B cell (primary cell): ENCODE measurements at regions not wholly inside any gene's neighbourhood (a gene's known extent, or its start where the extent isn't known, plus 50 kb on each side); places are given as distances from the start of the nearest gene placed in this dataset.
"Not testable (repeated sequence)": the region's sequence is repeated elsewhere in the genome, so short reads cannot be mapped to it uniquely, and the experiment has no call there.

Experiments
- ATAC-seq: fragments of 200-7000 bp; cut with Tn5 transposase; one replicate; pipeline ENCODE4 v1.10.0; 2021; ENCODE audit warnings: low read depth, mild to moderate bottlenecking, moderate number of reproducible peaks, moderate library complexity
- CTCF ChIA-PET: fragments of 350-600 bp; sonication (Branson Sonifier 250); formaldehyde crosslinking; loops from one replicate; lab custom pipeline; 2021; ENCODE audit warnings: antibody characterized with exemption, inconsistent platforms; lab: Charles Lee
- POLR2A ChIA-PET: fragments of 350-600 bp; sonication (Branson Sonifier 250); formaldehyde crosslinking; loops from one replicate; lab custom pipeline; 2021; ENCODE audit warnings: antibody characterized with exemption; lab: Charles Lee
- DNase-seq: peaks from one replicate; pipeline ENCODE4 v3.0.0; 2013
- H2AFZ ChIP-seq: 2 replicates; pipeline ENCODE4 v1.6.1; 2012; ENCODE audit warnings: mild to moderate bottlenecking, low read depth, low read length; ENCODE audit not compliant: insufficient read depth, poor library complexity, severe bottlenecking
- H3K27ac ChIP-seq, 2 donors: 1 replicate in 1 of 2; 2 replicates in 1 of 2; pipeline ENCODE4 v1.5.1; 2012 to 2013; ENCODE audit warnings: low read length in 2 of 2, mild to moderate bottlenecking in 2 of 2, moderate library complexity in 1 of 2
- H3K27me3 ChIP-seq, 4 experiments: fragments of 200-600 bp in 1 of 4; sonication (generic) in 1 of 4; replicated peaks in 1 of 4; 1 replicate in 2 of 4; 2 replicates in 2 of 4; pipeline versions ENCODE4 v1.6.1 to v1.7.0; 2013 to 2016; ENCODE audit warnings: low read length in 3 of 4, mild to moderate bottlenecking in 2 of 4, mixed read lengths in 1 of 4, moderate library complexity in 1 of 4; ENCODE audit not compliant: insufficient read depth in 4 of 4, control insufficient read depth in 3 of 4; ENCODE audit errors: control extremely low read depth in 1 of 4
- H3K36me3 ChIP-seq, 2 experiments: replicated peaks in 1 of 2; 1 replicate in 1 of 2; 2 replicates in 1 of 2; pipeline versions ENCODE4 v1.6.1 to v1.7.1; 2013; ENCODE audit warnings: low read length in 1 of 2; ENCODE audit not compliant: insufficient read depth in 2 of 2, control insufficient read depth in 1 of 2; ENCODE audit errors: control extremely low read depth in 1 of 2, extremely low read depth in 1 of 2
- H3K4me1 ChIP-seq, 2 donors: fragments of 200-600 bp in 1 of 2; sonication (generic) in 1 of 2; 1 replicate in 1 of 2; 2 replicates in 1 of 2; pipeline versions ENCODE4 v1.5.1 to v1.6.1; 2013 to 2017; ENCODE audit warnings: low read length in 2 of 2; ENCODE audit not compliant: control insufficient read depth in 2 of 2, insufficient read depth in 2 of 2
- H3K4me2 ChIP-seq: replicated peaks from 2 replicates; pipeline ENCODE3; 2012; ENCODE audit warnings: mild to moderate bottlenecking, low read depth, low read length; ENCODE audit not compliant: poor library complexity, severe bottlenecking
- H3K4me3 ChIP-seq, 5 experiments: fragments of 200-600 bp in 1 of 5; sonication (generic) in 1 of 5; 1 replicate in 3 of 5; 2 replicates in 2 of 5; pipeline versions ENCODE4 v1.5.1 to v1.7.0; 2011 to 2016; ENCODE audit warnings: low read length in 4 of 5, mild to moderate bottlenecking in 4 of 5, low read depth in 2 of 5, control low read depth in 1 of 5, moderate library complexity in 1 of 5; ENCODE audit not compliant: insufficient read depth in 1 of 5; ENCODE audit errors: control extremely low read depth in 1 of 5, extremely low read depth in 1 of 5
- H3K79me2 ChIP-seq: fragments of 200-600 bp; sonication (generic); one replicate; pipeline ENCODE4 v1.6.0; 2016; ENCODE audit warnings: low read length; ENCODE audit not compliant: control insufficient read depth, insufficient read depth
- H3K9ac ChIP-seq: fragments of 200-600 bp; sonication (generic); 2 replicates; pipeline ENCODE4 v1.6.1; 2017; ENCODE audit warnings: mild to moderate bottlenecking, low read length, moderate library complexity
- H3K9me3 ChIP-seq, 3 donors: one replicate each; pipeline versions ENCODE4 v1.6.1 to v1.7.1; 2013; ENCODE audit warnings: low read length in 2 of 3; ENCODE audit not compliant: control insufficient read depth in 2 of 3, insufficient read depth in 1 of 3; ENCODE audit errors: control extremely low read depth in 1 of 3
- H4K20me1 ChIP-seq: 2 replicates; pipeline ENCODE4 v1.6.0; 2012; ENCODE audit warnings: mild to moderate bottlenecking, low read length; ENCODE audit not compliant: insufficient read depth, control insufficient read depth, poor library complexity, severe bottlenecking
- H3K27ac Mint-ChIP-seq: one replicate; pipeline ENCODE4 v1.8.0; 2021; ENCODE audit warnings: mixed read lengths
- H3K27me3 Mint-ChIP-seq: one replicate; pipeline ENCODE4 v1.8.0; 2021; ENCODE audit warnings: mixed read lengths
- H3K4me1 Mint-ChIP-seq: one replicate; pipeline ENCODE4 v1.8.0; 2021; ENCODE audit warnings: mixed read lengths
- H3K4me3 Mint-ChIP-seq: one replicate; pipeline ENCODE4 v1.8.0; 2021; ENCODE audit warnings: mixed read lengths
- H3K9me3 Mint-ChIP-seq: one replicate; pipeline ENCODE4 v1.8.0; 2022; ENCODE audit warnings: mixed read lengths; ENCODE audit not compliant: insufficient read depth
- WGBS: methylation state at CpG from one replicate; pipeline ENCODE4 v1.1.5; 2013; ENCODE audit warnings: missing lambda C conversion rate; ENCODE audit not compliant: insufficient coverage; 5-methylcytosine and 5-hydroxymethylcytosine counted together
- intact Hi-C: fragments of 100-400 bp; cut with micrococcal nuclease; formaldehyde crosslinking; loops from one replicate; pipeline ENCODE4 v1.10.0; 2022

- H3K4me1 ChIP-seq, H3K9ac ChIP-seq, H3K79me2 ChIP-seq, H4K20me1 ChIP-seq, H3K4me3 ChIP-seq, DNase-seq, CTCF ChIA-PET, H3K27me3 Mint-ChIP-seq, ATAC-seq, H3K4me1 Mint-ChIP-seq, H2AFZ ChIP-seq, intact Hi-C loops, H3K36me3 ChIP-seq, H3K4me2 ChIP-seq, H3K27ac ChIP-seq, H3K27me3 ChIP-seq, POLR2A ChIA-PET, H3K27ac Mint-ChIP-seq, H3K4me3 Mint-ChIP-seq: not testable (repeated sequence)
- peaks cover 35% of the 10 kb centered on the region for H3K9me3 Mint-ChIP-seq
- 61% methylated on average over 2 of the region's 2 CpGs for WGBS
- H3K9me3 ChIP-seq = peaks cover 13 to 43% (median 39%) of the 10 kb centered on the region in 3 donors
These were observed 1136.4 kb downstream of the RPIA start for GRCh38 chr2:89827829-89828228.

GRCh38 chr2:89828416-89828815 lies 1136.9 kb downstream of the RPIA start:
- POLR2A ChIA-PET = not testable (repeated sequence)

GRCh38 chr2:89828961-89829631 lies 1137.6 kb downstream of the RPIA start:
- not testable (repeated sequence) for H3K4me1 Mint-ChIP-seq, H3K4me2 ChIP-seq

More at GRCh38 chr2:89828416-89828815, 1136.9 kb downstream of the RPIA start:
- 82% methylated on average over 4 of the region's 4 CpGs for WGBS
- H3K27me3 ChIP-seq, H3K4me2 ChIP-seq, H3K27ac Mint-ChIP-seq, H3K36me3 ChIP-seq, ATAC-seq, DNase-seq, H2AFZ ChIP-seq, H3K27me3 Mint-ChIP-seq, H4K20me1 ChIP-seq, H3K79me2 ChIP-seq, H3K4me3 ChIP-seq, H3K4me1 ChIP-seq, CTCF ChIA-PET, H3K27ac ChIP-seq, intact Hi-C loops, H3K4me1 Mint-ChIP-seq, H3K9ac ChIP-seq, H3K4me3 Mint-ChIP-seq: not testable (repeated sequence)
- peaks cover 31% of the 10 kb centered on the region for H3K9me3 Mint-ChIP-seq
- H3K9me3 ChIP-seq = peaks cover 15 to 43% (median 35%) of the 10 kb centered on the region in 3 donors

More at GRCh38 chr2:89828961-89829631, 1137.6 kb downstream of the RPIA start:
- H3K27ac Mint-ChIP-seq, POLR2A ChIA-PET, H3K27me3 Mint-ChIP-seq, DNase-seq, H4K20me1 ChIP-seq, intact Hi-C loops, H3K4me1 ChIP-seq, H3K79me2 ChIP-seq, H2AFZ ChIP-seq, H3K4me3 ChIP-seq, H3K9ac ChIP-seq, H3K27ac ChIP-seq, CTCF ChIA-PET, H3K36me3 ChIP-seq, H3K4me3 Mint-ChIP-seq, H3K27me3 ChIP-seq: not testable (repeated sequence)
- peaks cover 15 to 43% (median 28%) of the 10 kb centered on the region in 3 donors for H3K9me3 ChIP-seq
- whole genome bisulfite sequencing = 71% methylated on average over 8 of the region's 8 CpGs
- peaks cover 31% of the 10 kb centered on the region for H3K9me3 Mint-ChIP-seq
- peak; percentile 31 for ATAC-seq
